HG03460 (cell line): ENCODE measurements at regions not wholly inside any gene's neighbourhood (a gene's known extent, or its start where the extent isn't known, plus 50 kb on each side); places are given as distances from the start of the nearest gene placed in this dataset.

Source experiments
- ATAC-seq: cut with Tn5 transposase; IDR thresholded peaks from one replicate; pipeline ENCODE4 v1.9.1; 2021; ENCODE audit not compliant: unreplicated experiment

GRCh38 chr6:4466769-4467480, 309.3 kb upstream of the CDYL start:
- ATAC-seq, result no peak

- no peak for ATAC-seq
Observed at GRCh38 chr6:4466261-4466660, 309.9 kb upstream of the CDYL start.

- ATAC-seq, result no peak
Observed at GRCh38 chr6:4464638-4465037, 311.6 kb upstream of the CDYL start.

GRCh38 chr6:4463236-4463635, 313.0 kb upstream of the CDYL start:
- ATAC-seq, result no peak

GRCh38 chr6:4460586-4461475, 315.4 kb upstream of the CDYL start:
- ATAC-seq, result no peak

- ATAC-seq, result no peak
Observed at GRCh38 chr6:4459996-4460395, 316.2 kb upstream of the CDYL start.

GRCh38 chr6:4459032-4459431, 317.2 kb upstream of the CDYL start:
- ATAC-seq, result no peak

- no peak for ATAC-seq
Observed at GRCh38 chr6:4451718-4452117, 316.3 kb upstream of the ECI2 start.

- no peak for ATAC-seq
Observed at GRCh38 chr6:4451081-4451480, 315.7 kb upstream of the ECI2 start.

GRCh38 chr6:4450237-4450636, 314.9 kb upstream of the ECI2 start:
- no peak for ATAC-seq

GRCh38 chr6:4449409-4449808, 314.0 kb upstream of the ECI2 start:
- ATAC-seq, result no peak

GRCh38 chr6:4448841-4449240, 313.5 kb upstream of the ECI2 start:
- no peak for ATAC-seq

GRCh38 chr6:4447639-4448330, 312.4 kb upstream of the ECI2 start:
- ATAC-seq, result no peak

GRCh38 chr6:4446982-4447381, 311.6 kb upstream of the ECI2 start:
- no peak for ATAC-seq

- ATAC-seq, result no peak
Observed at GRCh38 chr6:4441981-4442434, 306.6 kb upstream of the ECI2 start.

GRCh38 chr6:4439159-4439558, 303.8 kb upstream of the ECI2 start:
- ATAC-seq, result no peak

- no peak for ATAC-seq
Observed at GRCh38 chr6:4437342-4437741, 302.0 kb upstream of the ECI2 start.

- ATAC-seq, result no peak
Observed at GRCh38 chr6:4435981-4436445, 300.6 kb upstream of the ECI2 start.

GRCh38 chr6:4434655-4435054, 299.3 kb upstream of the ECI2 start:
- ATAC-seq, result no peak

GRCh38 chr6:4433199-4433598, 297.8 kb upstream of the ECI2 start:
- ATAC-seq, result no peak

- no peak for ATAC-seq
Observed at GRCh38 chr6:4426968-4427367, 291.6 kb upstream of the ECI2 start.

GRCh38 chr6:4421837-4422236, 286.5 kb upstream of the ECI2 start:
- ATAC-seq, result no peak
